Right atrium auricular region (tissue), 2 donors: ENCODE measurements at regions not wholly inside any gene's neighbourhood (a gene's known extent, or its start where the extent isn't known, plus 50 kb on each side); places are given as distances from the start of the nearest gene placed in this dataset.

Experiments used
- DNase-seq: peaks from one replicate; pipeline ENCODE4 v3.0.0-alpha.2; 2019; ENCODE audit warnings: low spot score
- H3K27ac ChIP-seq, 2 donors: fragments of 200-600 bp; sonication (generic); 1 replicate in 1 of 2; 2 replicates in 1 of 2; pipeline ENCODE4 v1.5.1; 2016 to 2019
- H3K27me3 ChIP-seq, 2 donors: fragments of 200-600 bp; sonication (generic); one replicate each; pipeline versions ENCODE4 v1.5.1 to v1.6.0; 2017 to 2019
- H3K36me3 ChIP-seq: fragments of 200-600 bp; sonication (generic); one replicate; pipeline ENCODE4 v1.5.1; 2016
- H3K4me1 ChIP-seq, 2 donors: fragments of 200-600 bp; sonication (generic); one replicate each; pipeline versions ENCODE4 v1.5.1 to v1.6.0; 2017 to 2019
- H3K4me3 ChIP-seq, 2 donors: fragments of 200-600 bp; sonication (generic); 1 replicate in 1 of 2; 2 replicates in 1 of 2; pipeline ENCODE4 v1.5.1; 2017 to 2019; ENCODE audit warnings: mild to moderate bottlenecking in 1 of 2, moderate library complexity in 1 of 2
- H3K9me3 ChIP-seq, 2 donors: fragments of 200-600 bp; sonication (generic); one replicate each; pipeline ENCODE4 v1.5.1; 2019
- TF ChIP-seq, protein P1 (sequence below), 2 donors: fragments of 200-600 bp; sonication (generic); IDR thresholded peaks; one replicate each; pipeline ENCODE4 v1.5.1; 2019; ENCODE audit warnings: antibody characterized with exemption in 2 of 2

DNA sequence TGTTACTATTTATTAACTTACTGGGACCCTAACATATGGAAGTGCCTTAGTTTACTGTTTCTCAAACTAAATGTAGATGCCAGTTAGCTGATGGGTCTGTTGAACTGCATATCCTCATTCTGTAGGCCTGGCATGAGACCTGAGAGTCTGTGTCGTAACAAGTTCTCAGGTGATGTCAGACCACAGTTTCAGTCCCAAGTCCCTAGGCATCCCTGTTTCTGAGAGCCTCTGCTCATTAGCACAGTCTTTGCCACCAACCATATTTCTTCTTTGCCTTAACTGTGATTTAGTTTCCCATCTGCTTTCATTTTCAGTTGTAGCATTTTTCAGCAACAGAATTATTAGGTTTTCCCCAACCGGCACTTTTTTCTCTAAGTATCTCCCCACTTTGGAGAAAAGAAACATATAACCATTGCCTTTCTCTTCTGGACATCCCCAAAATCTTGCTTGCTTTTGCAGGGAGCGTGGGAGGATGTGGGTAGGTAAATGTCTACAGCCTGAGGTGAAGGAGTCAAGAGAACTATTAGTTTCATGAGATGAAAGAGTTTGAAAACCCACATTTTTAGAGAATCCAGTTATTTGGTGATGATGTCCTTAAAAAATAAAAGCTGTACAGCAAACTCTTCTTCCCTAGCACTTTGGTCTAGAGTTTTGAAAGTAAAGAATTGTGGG lies 74.6 kb downstream of the NUDT12 start:
- Histone ChIP-seq H3K36me3 (no peaks in the 10 kb centered on the region), H3K27me3 (no peaks in the 10 kb centered on the region), H3K4me3 (no peak overlapping the region), H3K9me3 (no peaks in the 10 kb centered on the region), H3K27ac (no peak overlapping the region), H3K4me1 (no peaks in the 10 kb centered on the region)
- no peak for DNase-seq
- TF ChIP-seq, protein P1, sequence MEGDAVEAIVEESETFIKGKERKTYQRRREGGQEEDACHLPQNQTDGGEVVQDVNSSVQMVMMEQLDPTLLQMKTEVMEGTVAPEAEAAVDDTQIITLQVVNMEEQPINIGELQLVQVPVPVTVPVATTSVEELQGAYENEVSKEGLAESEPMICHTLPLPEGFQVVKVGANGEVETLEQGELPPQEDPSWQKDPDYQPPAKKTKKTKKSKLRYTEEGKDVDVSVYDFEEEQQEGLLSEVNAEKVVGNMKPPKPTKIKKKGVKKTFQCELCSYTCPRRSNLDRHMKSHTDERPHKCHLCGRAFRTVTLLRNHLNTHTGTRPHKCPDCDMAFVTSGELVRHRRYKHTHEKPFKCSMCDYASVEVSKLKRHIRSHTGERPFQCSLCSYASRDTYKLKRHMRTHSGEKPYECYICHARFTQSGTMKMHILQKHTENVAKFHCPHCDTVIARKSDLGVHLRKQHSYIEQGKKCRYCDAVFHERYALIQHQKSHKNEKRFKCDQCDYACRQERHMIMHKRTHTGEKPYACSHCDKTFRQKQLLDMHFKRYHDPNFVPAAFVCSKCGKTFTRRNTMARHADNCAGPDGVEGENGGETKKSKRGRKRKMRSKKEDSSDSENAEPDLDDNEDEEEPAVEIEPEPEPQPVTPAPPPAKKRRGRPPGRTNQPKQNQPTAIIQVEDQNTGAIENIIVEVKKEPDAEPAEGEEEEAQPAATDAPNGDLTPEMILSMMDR (IDR thresholded peaks at IDR 0.05) = no peak

DNA sequence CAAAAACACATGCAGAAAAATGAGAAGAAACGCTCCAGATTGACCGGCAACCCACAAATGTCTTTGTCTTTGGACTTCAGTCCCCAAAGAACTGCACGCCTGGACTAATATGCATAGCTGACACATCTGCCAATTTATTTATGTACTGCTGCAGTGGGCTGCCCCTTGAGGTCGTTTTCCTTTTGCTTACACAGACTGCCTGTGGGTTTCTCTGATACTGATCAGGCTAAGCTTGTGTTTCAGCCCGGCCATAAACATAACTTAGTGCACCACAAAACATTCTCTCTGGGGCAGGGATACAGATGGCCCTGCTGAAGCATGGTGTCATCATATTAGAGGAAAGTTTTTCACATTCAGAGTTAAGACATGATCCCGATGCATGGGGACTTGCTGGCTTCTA lies 75.4 kb downstream of the NUDT12 start:
- Histone ChIP-seq H3K4me1 (no peaks in the 10 kb centered on the region), H3K36me3 (no peaks in the 10 kb centered on the region), H3K27me3 (no peaks in the 10 kb centered on the region), H3K4me3 (no peak overlapping the region), H3K9me3 (no peaks in the 10 kb centered on the region), H3K27ac (no peak overlapping the region)
- TF ChIP-seq, protein P1 (IDR thresholded peaks at IDR 0.05) = no peak
- no peak for DNase-seq

GRCh38 chr5:103486739-103487138 lies 75.8 kb downstream of the NUDT12 start:
- no peaks in the 10 kb centered on the region for H3K4me1 ChIP-seq
- no peaks in the 10 kb centered on the region for H3K27me3 ChIP-seq
- no peak for DNase-seq
- H3K36me3 ChIP-seq = no peaks in the 10 kb centered on the region
- H3K27ac ChIP-seq = no peak overlapping the region
- TF ChIP-seq, protein P1 (IDR thresholded peaks at IDR 0.05) = no peak
- no peak overlapping the region for H3K4me3 ChIP-seq
- H3K9me3 ChIP-seq = no peaks in the 10 kb centered on the region

GRCh38 chr5:103480246-103480645 lies 82.3 kb downstream of the NUDT12 start:
- DNase-seq = no peak
- H3K4me3 ChIP-seq = no peak overlapping the region
- no peaks in the 10 kb centered on the region for H3K36me3 ChIP-seq
- H3K9me3 ChIP-seq = no peaks in the 10 kb centered on the region
- TF ChIP-seq, protein P1 (IDR thresholded peaks at IDR 0.05) = no peak
- no peaks in the 10 kb centered on the region for H3K27me3 ChIP-seq
- no peaks in the 10 kb centered on the region for H3K4me1 ChIP-seq
- H3K27ac ChIP-seq = no peak overlapping the region

DNA sequence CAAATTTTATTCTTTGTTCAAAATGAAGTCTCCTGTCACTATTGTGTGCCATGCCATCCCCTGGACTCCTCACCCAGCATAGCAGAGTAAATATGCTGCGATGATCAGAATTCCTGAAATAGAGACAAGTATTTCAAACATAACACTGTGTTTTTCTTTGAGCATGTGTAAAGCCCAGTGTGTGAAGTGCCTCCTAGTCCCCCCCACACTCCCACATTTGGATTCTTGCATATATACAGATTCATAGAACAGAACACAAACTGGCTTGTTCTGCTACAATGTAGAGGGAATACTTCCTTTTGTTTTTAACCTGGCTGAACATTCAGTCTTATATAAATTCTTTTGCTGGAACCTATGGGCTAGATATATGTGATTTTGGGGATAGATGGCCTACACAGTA lies 84.9 kb downstream of the NUDT12 start:
- no peaks in the 10 kb centered on the region for H3K9me3 ChIP-seq
- H3K4me3 ChIP-seq = no peak overlapping the region
- no peaks in the 10 kb centered on the region for H3K36me3 ChIP-seq
- no peak for DNase-seq
- H3K4me1 ChIP-seq = no peaks in the 10 kb centered on the region
- H3K27ac ChIP-seq = no peak overlapping the region
- TF ChIP-seq, protein P1 (IDR thresholded peaks at IDR 0.05) = no peak
- H3K27me3 ChIP-seq = no peaks in the 10 kb centered on the region

GRCh38 chr5:103476811-103477210 lies 85.8 kb downstream of the NUDT12 start:
- no peak overlapping the region for H3K27ac ChIP-seq
- no peaks in the 10 kb centered on the region for H3K4me1 ChIP-seq
- no peak for DNase-seq
- H3K27me3 ChIP-seq = no peaks in the 10 kb centered on the region
- H3K9me3 ChIP-seq = no peaks in the 10 kb centered on the region
- TF ChIP-seq, protein P1 (IDR thresholded peaks at IDR 0.05) = no peak
- no peaks in the 10 kb centered on the region for H3K36me3 ChIP-seq
- H3K4me3 ChIP-seq = no peak overlapping the region
